ENCODE measurements at regions not wholly inside any gene's neighbourhood (a gene's known extent, or its start where the extent isn't known, plus 50 kb on each side); places are given as distances from the start of the nearest gene placed in this dataset.
"Not testable (repeated sequence)": the region's sequence is repeated elsewhere in the genome, so short reads cannot be mapped to it uniquely, and the experiment has no call there.

- no peak for DNase-seq
These were observed 407.1 kb downstream of the BMP2 start for GRCh38 chr20:7174554-7174953.

DNA sequence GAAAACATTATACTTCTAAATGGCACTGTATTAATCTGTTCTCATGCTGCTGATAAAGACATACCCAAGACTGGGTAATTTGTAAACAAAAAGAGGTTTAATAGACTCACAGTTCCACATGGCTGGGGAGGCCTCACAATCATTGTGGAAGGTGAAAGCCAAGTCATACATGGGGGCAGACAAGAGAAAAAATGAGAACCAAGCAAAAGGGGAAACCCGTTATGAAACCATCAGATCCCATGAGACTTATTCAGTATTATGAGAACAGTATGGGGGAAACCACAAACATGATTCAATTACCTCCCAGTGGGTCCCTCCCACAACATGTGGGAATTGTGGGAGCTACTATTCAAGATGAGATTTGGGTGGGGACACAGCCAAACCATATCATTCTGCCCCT, 408.3 kb downstream of the BMP2 start:
- not testable (repeated sequence) for DNase-seq

GRCh38 chr20:7178004-7178403, 410.5 kb downstream of the BMP2 start:
- no peak for DNase-seq

- DNase-seq, result no peak
These were observed 413.0 kb downstream of the BMP2 start for GRCh38 chr20:7180256-7181045.

- no peak for DNase-seq
These were observed 421.7 kb downstream of the BMP2 start for GRCh38 chr20:7189231-7189630.

- no peak for DNase-seq
These were observed 426.2 kb downstream of the BMP2 start for GRCh38 chr20:7193681-7194080.

GRCh38 chr20:7195704-7196103, 428.2 kb downstream of the BMP2 start:
- DNase-seq, result no peak

DNA sequence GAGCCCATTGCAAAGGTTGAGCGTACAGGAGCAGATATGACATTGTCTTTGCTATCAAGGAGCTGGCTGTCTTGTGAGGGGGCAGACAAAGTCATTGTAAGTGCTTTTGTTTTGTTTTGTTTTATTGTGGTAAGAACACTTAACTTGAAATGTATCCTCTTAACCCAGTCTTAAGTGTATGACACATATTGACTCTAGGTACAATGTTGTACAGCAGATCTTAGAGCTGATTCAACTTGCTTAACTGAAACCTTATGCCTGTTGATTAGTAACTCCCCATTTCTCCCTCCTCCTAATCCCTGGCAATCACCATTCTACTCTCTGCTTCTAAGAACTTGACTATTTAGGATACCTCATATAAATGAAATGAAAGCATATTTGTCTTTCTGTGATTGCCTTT, 429.0 kb downstream of the BMP2 start:
- DNase-seq, result no peak

DNA sequence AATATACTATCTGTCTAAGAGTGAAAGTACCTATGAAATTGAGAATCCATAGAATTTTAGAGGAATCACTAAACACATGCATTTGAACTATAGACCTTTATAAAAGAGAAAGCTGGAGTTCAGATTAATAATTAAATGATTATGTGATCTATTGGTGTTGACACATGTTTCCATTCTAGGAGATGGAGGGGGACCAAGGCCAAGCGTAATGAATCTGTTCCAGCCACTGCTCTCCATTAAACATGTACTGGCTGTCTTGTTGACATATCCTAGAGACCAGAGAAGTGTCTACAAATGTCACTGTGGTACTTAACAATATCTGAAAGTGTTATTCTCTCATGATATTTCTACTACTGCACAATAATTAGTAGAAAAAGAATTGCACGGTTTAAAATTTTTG, 432.4 kb downstream of the BMP2 start:
- no peak for DNase-seq

- DNase-seq, result no peak
These were observed 439.8 kb downstream of the BMP2 start for GRCh38 chr20:7207186-7207798.

DNA sequence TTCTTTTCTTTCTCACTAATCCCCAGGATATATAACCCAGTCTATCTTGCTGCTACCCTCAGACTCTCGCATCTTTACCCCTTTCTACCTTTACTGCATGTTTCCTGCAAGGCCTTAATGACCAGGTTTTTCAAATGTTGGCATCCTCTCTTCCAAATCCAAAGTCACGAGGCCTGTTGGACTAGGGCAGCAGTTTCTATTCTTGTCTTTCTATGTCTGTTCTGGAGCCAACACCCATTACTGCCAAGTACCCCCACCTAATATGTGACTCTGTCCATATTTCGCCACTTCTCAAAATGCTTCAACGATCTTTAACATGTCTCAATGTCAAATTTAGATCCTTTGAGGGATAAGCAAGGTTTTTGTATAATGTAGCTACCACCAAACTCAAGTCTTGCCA, 443.4 kb downstream of the BMP2 start:
- DNase-seq, result no peak

DNA sequence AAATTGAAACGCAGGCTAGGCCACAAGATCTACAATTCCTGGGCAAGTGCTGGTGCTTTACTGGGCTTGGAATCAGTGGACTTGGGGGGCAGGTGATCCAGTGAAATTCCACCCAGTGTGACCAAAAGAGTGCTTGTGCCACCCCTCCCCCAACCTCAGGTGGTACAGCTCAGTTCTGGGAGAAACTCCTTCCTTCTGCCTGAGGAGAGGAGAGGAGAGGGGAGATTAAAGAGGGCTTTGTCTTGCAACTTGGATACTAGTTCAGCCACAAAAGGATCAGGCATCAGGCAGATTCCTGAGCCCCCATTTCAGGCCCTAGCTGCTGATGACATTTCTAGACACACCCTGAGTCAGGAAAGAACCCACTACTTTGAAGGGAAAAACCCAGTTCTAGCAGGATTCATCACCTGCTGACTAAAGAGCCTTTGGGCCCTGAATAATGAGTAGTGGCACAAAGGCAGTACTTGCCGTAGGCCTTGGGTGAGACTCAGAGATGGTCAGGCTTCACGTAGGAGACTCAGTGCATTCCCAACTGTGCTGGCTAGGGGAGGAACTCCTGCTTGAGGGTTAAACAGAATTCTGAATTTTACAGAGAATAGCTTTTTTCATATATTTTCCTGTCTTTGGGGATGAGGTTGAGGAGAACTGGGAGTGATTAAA, 446.7 kb downstream of the BMP2 start:
- no peak for DNase-seq

GRCh38 chr20:7217606-7218005, 450.1 kb downstream of the BMP2 start:
- no peak for DNase-seq

DNA sequence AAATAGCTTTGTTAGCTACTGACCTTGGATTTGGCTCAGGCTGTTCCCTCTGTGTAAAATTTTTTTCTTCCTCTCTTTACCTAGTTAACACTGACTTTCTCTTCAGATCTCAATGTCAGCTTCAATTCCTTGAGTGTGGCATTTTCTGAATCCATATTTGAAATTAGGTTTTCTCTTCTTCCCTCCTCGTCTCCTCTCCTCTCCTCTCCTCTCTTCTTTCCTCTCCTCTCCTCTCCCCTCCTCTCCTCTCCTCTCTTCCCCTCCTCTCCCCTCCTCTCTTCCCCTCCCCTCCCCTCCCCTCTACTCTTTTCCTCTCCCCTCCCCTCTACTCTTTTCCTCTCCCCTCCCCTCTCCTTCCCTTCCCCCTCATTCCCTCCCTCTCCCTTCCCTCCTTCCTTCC, 453.3 kb downstream of the BMP2 start:
- DNase-seq, result no peak

GRCh38 chr20:7226156-7226555, 458.7 kb downstream of the BMP2 start:
- no peak for DNase-seq

DNA sequence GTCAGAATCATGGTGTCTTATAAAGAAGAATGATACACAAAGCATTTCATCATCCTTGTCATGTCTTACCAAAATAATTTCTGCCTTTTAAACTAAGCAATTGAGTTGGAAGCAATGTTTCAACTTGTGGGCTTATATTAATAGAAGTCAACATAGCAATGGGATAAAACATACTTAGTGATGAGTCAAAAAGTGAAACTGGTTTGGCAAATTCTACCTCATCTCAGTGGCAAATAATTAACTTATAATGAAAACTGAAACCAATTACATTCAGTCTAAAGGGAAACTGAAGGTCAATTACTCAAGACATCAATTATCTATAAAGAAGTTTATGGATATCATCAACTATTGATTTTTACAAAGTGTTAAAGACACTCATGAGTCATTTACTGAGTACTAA, 463.8 kb downstream of the BMP2 start:
- DNase-seq, result no peak

DNA sequence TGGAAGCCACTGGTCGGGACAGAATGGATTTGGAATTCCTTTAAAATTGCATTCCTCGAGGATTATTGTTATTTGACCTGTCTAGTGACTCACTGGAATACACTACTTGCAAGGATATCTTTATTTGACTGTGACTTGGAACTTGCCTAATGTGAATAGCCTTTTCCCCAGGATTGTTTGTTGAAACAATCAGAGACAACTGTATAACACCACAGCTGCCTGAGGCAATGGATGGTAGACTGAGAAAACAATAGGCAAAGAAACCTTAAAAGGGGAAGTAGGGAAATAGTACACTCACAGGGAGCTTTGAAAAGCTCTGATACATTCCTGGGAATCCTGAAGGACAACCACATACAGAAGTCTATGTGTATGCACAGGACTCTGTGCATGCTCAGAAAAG, 465.3 kb downstream of the BMP2 start:
- no peak for DNase-seq

DNA sequence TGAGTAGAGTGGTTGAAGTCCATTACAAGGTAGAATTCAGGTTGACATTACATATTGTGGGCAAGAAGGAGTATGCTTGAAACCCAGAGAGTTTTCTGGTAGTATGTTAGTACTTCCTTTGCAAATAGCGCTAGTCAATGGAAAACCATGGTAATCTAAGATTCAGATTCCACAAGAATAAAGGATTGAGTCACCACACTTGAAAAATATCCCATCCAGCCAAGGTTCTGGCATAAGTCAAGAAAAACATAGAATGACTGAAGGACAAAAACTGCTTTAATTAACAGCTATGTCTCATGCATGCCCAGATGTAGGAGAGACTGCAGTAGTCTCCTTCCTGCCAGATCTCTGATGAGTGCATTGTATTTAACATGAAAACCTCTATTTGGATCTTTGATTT, 469.8 kb downstream of the BMP2 start:
- DNase-seq, result no peak

GRCh38 chr20:7240490-7240889, 473.0 kb downstream of the BMP2 start:
- no peak for DNase-seq

GRCh38 chr20:7248281-7249201, 481.1 kb downstream of the BMP2 start:
- DNase-seq, result no peak

GRCh38 chr20:7250337-7250736, 482.9 kb downstream of the BMP2 start:
- no peak for DNase-seq

- DNase-seq, result no peak
These were observed 489.6 kb downstream of the BMP2 start for GRCh38 chr20:7257099-7257498.
